ENCODE measurements at regions not wholly inside any gene's neighbourhood (a gene's known extent, or its start where the extent isn't known, plus 50 kb on each side); places are given as distances from the start of the nearest gene placed in this dataset.

DNA sequence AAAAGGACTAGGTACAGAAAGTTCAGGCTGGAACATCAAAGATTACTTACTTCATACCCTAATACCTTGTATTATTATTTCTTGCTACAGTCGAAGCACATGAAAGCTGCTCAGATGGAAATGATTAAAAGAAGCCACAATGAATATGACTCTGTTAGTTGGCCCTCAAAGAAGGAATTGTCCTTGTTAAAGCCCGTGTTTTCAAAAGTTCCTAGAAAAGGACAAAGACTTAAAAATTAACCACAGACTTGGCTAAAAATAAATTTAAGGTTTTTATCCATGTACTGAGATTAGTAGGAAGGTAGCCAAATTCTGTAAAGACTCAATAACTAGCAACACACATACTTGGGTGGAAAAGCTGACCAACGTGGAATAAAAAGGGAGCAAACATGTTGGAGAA is 251.0 kb upstream of the RARB start:
- Histone ChIP-seq H2AFZ (ENCODE audit: control insufficient read depth, low read length) (no peak overlapping the region), H3K4me1 (ENCODE audit: control insufficient read depth, extremely low read depth, insufficient read depth, low read length) (no peaks in the 10 kb centered on the region), H4K20me1 (ENCODE audit: control insufficient read depth, extremely low read depth, insufficient read depth, low read length) (no peaks in the 10 kb centered on the region), H3K9me1 (ENCODE audit: control insufficient read depth, extremely low read depth, insufficient read depth, low read length) (no peaks in the 10 kb centered on the region), H3K27ac (ENCODE audit: control insufficient read depth, insufficient read depth, low read length) (no peak overlapping the region), H3K9ac (ENCODE audit: control insufficient read depth, extremely low read depth, insufficient read depth, low read length) (no peak overlapping the region), H3K9me3 (ENCODE audit: control insufficient read depth, low read depth, low read length) (no peaks in the 10 kb centered on the region), H3K4me3 (ENCODE audit: control insufficient read depth in 2 of 3, extremely low read depth in 1 of 3, insufficient read depth in 2 of 3, low read depth in 1 of 3, low read length in 3 of 3) (no peak overlapping the region), H3K36me3 (ENCODE audit: control insufficient read depth in 2 of 2, extremely low read depth in 1 of 2, insufficient read depth in 2 of 2, low read length in 2 of 2) (no peaks in the 10 kb centered on the region), H3K79me2 (ENCODE audit: control insufficient read depth, insufficient read depth, low read length) (no peaks in the 10 kb centered on the region), H3K4me2 (ENCODE audit: control insufficient read depth, extremely low read depth, insufficient read depth, low read depth, low read length) (no peak overlapping the region), H3K27me3 (ENCODE audit: control insufficient read depth, extremely low read depth, insufficient read depth, low read length) (no peaks in the 10 kb centered on the region)
- dilution Hi-C loops (cut with MboI; ENCODE audit: extremely low pct_ligation_motif_present, low sequenced_read_pairs) = no loop called here
- no peak for DNase-seq (ENCODE audit: low read depth, low spot score)
- TF ChIP-seq EZH2 (IDR thresholded peaks at IDR 0.05; ENCODE audit: low read length) = no peak
- TF ChIP-seq, protein P1, sequence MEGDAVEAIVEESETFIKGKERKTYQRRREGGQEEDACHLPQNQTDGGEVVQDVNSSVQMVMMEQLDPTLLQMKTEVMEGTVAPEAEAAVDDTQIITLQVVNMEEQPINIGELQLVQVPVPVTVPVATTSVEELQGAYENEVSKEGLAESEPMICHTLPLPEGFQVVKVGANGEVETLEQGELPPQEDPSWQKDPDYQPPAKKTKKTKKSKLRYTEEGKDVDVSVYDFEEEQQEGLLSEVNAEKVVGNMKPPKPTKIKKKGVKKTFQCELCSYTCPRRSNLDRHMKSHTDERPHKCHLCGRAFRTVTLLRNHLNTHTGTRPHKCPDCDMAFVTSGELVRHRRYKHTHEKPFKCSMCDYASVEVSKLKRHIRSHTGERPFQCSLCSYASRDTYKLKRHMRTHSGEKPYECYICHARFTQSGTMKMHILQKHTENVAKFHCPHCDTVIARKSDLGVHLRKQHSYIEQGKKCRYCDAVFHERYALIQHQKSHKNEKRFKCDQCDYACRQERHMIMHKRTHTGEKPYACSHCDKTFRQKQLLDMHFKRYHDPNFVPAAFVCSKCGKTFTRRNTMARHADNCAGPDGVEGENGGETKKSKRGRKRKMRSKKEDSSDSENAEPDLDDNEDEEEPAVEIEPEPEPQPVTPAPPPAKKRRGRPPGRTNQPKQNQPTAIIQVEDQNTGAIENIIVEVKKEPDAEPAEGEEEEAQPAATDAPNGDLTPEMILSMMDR (optimal IDR thresholded peaks at IDR 0.05 in 1 of 3, IDR thresholded peaks at IDR 0.05 in 1 of 3, conservative IDR thresholded peaks at IDR 0.05 in 1 of 3; ENCODE audit: extremely low read depth in 1 of 3, insufficient read depth in 2 of 3, low read length in 3 of 3) = no peak
- no peak for FAIRE-seq

DNA sequence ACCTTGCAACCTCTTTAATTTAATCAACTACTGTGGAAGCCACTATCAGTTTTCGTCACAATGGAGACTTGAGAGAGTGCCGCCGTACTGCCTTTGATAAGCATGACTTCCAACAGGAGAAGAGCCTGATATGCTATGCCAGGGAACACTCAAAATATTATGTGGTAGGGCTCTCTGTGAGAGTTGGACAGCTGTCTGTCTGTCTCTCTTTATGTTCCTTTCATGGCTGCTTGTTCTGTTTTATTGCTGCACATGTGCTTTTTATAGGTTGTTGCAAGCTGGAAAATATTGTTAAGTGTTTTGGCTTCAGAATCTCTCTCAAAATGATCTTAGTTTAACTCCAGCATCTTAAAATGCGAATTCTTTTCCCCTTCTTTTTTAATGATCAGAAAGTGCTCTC is 249.4 kb upstream of the RARB start:
- Histone ChIP-seq H3K79me2 (ENCODE audit: control insufficient read depth, insufficient read depth, low read length) (no peaks in the 10 kb centered on the region), H3K9me1 (ENCODE audit: control insufficient read depth, extremely low read depth, insufficient read depth, low read length) (no peaks in the 10 kb centered on the region), H3K9me3 (ENCODE audit: control insufficient read depth, low read depth, low read length) (no peaks in the 10 kb centered on the region), H4K20me1 (ENCODE audit: control insufficient read depth, extremely low read depth, insufficient read depth, low read length) (no peaks in the 10 kb centered on the region), H3K27ac (ENCODE audit: control insufficient read depth, insufficient read depth, low read length) (no peak overlapping the region), H3K4me1 (ENCODE audit: control insufficient read depth, extremely low read depth, insufficient read depth, low read length) (no peaks in the 10 kb centered on the region), H3K27me3 (ENCODE audit: control insufficient read depth, extremely low read depth, insufficient read depth, low read length) (no peaks in the 10 kb centered on the region), H3K36me3 (ENCODE audit: control insufficient read depth in 2 of 2, extremely low read depth in 1 of 2, insufficient read depth in 2 of 2, low read length in 2 of 2) (no peaks in the 10 kb centered on the region), H3K9ac (ENCODE audit: control insufficient read depth, extremely low read depth, insufficient read depth, low read length) (no peak overlapping the region), H3K4me3 (ENCODE audit: control insufficient read depth in 2 of 3, extremely low read depth in 1 of 3, insufficient read depth in 2 of 3, low read depth in 1 of 3, low read length in 3 of 3) (no peak overlapping the region), H2AFZ (ENCODE audit: control insufficient read depth, low read length) (no peak overlapping the region), H3K4me2 (ENCODE audit: control insufficient read depth, extremely low read depth, insufficient read depth, low read depth, low read length) (no peak overlapping the region)
- FAIRE-seq = no peak
- no peak for DNase-seq (ENCODE audit: low read depth, low spot score)
- TF ChIP-seq EZH2 (IDR thresholded peaks at IDR 0.05; ENCODE audit: low read length) = no peak
- TF ChIP-seq, protein P1 (optimal IDR thresholded peaks at IDR 0.05 in 1 of 3, IDR thresholded peaks at IDR 0.05 in 1 of 3, conservative IDR thresholded peaks at IDR 0.05 in 1 of 3; ENCODE audit: extremely low read depth in 1 of 3, insufficient read depth in 2 of 3, low read length in 3 of 3) = no peak
- dilution Hi-C loops (cut with MboI; ENCODE audit: extremely low pct_ligation_motif_present, low sequenced_read_pairs) = no loop called here
